Amniotic epithelial cell (primary cell): ENCODE measurements at regions not wholly inside any gene's neighbourhood (a gene's known extent, or its start where the extent isn't known, plus 50 kb on each side); places are given as distances from the start of the nearest gene placed in this dataset.
"Not testable (repeated sequence)": the region's sequence is repeated elsewhere in the genome, so short reads cannot be mapped to it uniquely, and the experiment has no call there.

ENCODE experiments used
- DNase-seq: peaks from one replicate; pipeline ENCODE4 v3.0.0-alpha.2; 2010; ENCODE audit warnings: low read depth

DNA sequence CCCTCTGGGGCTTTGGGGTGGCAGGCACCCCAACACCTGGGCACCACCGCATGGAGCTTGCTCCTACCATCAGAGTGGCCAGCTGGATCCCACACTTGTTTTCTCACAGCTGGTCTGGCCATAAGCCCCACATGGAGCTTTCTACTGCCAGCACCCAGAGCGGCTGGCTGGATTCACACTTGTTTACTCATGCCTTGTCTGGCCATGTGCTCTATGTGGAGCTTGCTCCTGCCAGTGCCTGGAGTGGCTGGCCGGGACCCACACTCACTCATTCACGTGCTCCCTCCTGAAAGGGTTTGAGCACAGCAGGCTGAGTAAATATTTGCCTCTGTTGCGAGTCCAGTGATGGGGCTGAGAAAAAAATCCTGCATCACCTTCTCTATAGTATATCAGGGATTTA is 487.0 kb downstream of the CD109 start:
- DNase-seq: no peak

DNA sequence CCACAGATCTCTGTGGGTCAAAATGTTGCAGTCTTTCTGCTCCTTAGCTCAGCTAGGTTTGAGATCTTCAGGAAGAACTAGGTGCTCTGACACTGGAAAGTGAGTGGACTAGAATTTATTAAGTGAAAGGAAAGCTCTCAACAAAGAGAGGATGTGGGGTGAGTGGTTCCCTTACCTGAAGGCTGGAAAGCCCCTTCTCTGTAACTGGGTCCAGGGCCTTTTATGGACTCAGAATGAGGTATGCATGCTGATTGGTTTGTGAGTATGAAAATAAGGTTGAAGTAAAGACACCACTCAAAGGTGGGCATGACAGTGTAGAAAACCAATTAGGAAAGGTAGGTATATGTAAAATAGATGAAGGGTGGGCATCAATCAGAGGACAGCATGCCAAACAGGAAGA is 485.5 kb downstream of the CD109 start:
- no peak for DNase-seq

DNA sequence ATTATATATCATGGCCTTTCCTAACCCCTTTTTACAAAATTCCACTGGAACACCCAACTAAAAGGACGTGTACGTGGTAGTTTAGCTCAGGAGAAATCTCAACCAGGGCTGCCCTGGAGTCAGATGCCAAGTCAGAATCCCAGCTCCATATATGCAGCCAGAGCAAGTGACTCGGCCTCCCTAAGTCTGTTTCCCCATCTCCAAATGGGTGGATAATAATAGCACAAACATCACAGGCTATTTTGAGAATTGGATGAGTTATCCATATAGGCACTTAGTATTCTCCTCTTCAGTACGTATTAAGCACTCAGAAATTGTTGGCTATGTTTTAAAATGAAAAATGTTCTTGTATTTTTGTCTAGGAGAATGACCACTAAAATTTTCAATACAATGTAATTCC is 481.5 kb downstream of the CD109 start:
- no peak for DNase-seq

DNA sequence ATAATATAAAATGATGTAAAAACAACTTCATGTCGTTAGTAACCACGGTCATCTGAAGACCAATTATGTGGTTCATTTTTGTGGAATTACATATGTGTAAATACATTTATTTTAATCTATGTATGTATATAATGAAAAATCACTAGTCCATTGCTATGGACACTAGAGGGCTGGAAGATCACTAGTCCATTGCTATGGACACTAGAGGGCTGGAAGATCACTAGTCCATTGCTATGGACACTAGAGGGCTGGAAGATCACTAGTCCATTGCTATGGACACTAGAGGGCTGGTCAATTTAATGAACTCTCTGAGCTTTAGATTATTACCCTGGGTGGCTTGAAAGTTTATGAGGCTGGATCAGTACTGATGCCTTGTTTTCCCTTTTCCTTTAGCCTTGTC is 474.5 kb downstream of the CD109 start:
- DNase-seq: not testable (repeated sequence)

DNA sequence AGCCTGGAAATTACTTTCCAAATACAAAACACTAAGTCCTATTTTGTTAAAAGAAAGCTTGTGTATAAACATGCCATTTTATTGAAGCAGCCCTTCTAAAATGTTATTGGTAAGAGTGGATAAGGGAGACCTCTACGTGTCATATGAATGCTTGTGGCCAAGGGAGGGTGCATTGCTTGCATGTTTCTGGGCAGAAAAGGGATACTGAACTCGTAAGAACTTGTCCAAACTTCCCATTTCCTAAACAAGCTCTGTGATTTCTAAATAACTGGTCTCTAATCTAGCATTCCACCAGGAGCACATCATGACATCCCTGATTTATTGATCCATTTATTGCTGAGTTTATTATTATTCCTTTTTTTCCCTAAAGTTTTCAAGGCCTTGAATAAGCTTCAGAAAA is 474.1 kb downstream of the CD109 start:
- DNase-seq: peak; percentile 93

DNA sequence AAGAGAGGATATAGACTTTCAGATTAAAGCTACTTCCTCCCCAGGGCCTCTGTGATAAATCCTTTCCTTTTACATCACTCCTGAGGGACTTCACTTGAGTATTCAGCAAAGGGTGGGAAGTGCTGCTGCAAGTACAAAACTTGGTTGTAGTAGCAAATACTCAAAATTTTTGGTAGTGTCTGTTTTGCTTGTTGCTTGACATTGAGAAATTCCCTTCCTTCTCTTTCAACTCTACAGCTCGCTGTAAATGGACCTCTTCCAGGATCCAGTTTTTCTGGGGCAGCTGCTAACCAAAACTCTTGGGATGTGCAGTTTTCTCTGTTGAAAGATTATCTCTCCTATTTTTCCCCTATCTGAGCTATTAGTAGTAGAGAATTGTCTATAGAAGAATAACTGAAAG is 472.0 kb downstream of the CD109 start:
- DNase-seq: peak; percentile 1

DNA sequence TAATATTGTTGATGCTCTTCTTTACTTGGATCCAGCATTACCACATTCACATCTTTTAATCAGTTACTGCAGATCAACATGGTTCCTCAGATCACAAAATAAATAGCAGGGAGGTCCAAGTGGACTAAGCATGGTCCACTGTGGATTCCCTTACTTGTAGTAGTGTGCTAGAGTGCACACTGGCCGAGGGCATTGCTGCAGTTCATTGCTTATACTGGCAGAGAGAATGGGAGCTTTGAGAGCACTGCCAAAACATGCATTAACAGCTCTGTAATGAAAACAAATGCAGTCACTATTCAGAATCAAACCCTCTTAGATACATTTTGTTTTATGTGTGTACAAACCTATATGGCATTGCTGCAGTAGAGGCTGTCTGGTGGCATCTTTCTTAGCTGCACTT is 471.5 kb downstream of the CD109 start:
- DNase-seq: no peak

DNA sequence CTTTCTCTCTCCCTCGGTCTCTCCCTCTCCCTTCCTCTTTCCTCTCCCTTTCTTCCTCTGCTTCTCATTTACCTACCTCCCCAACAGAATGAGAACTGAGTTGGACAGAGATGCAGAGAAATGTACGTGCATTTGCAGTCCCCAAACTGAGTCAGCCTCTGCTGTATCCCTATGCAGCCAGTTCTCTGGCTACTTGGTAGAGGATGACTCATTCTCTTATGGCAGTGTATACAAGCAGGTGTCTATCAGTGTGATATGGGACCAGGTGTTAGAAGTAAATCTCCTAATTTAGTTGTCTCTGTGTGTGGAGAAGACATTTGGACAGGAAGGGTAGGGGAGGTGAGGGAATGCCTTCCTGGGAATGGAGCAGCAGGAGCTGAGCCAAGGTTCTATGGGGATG is 470.8 kb downstream of the CD109 start:
- DNase-seq: peak; percentile 4

DNA sequence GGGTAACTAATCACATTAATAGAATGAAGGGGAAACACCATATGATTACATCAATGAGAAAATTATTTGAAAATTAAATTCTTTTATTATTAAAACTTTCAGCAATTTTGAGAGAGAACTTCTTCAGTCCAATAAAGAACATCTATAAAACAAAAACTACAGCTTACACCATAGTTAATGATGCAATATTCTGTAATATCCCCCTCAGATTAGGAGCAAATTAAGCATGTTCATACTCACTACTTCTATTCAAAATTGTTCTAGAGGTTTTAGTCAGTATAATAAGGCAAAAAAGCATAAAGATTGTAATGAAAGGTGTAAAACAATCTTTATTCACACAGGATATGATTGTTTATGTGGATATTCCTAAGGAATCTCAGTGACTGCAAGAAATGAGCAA is 465.4 kb downstream of the CD109 start:
- no peak for DNase-seq

DNA sequence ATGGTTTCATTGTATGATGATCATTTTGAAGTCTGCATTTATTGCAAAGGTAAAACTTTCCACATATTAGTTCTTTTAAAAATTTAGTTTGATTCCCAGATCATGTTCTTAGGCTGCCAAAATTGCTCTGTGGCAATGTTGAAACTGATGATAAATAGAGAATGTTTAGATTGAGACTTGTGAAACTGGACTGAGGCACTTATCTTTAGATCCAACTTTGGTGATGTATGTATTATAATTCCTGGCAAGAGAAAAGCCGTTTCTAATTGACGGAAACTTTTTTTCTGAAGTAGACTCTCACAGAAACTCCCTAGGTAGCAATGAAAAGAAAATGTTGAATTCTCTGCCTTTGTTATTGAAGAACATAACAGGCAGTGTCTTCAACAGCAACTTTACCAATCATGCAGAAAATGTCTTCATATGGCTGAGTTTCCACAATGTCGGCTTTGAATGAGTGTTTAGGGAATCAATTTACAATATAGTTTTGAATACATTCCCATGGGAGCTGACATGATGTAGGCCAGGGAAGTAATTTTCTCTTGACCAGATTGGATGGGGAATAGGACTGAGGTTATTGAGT is 456.2 kb downstream of the CD109 start:
- DNase-seq: no peak

DNA sequence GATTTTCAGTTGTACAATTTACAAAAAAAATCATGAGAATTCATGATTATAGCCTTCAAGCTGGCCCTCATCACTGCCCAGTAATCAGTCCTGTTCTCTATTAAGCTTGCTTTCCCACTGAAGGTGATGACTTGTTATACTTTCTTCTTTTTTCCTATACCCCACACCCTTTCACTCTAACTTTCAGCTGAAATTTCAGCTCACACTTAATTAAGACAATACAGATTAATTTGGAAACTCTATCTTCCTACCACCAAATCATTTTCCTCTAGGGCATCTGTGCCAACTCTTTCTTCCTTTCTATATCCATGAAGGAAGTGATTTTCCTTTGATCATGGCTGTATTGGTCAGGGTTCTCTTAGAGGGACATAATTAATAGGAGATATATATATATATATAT is 449.9 kb downstream of the CD109 start:
- no peak for DNase-seq

DNA sequence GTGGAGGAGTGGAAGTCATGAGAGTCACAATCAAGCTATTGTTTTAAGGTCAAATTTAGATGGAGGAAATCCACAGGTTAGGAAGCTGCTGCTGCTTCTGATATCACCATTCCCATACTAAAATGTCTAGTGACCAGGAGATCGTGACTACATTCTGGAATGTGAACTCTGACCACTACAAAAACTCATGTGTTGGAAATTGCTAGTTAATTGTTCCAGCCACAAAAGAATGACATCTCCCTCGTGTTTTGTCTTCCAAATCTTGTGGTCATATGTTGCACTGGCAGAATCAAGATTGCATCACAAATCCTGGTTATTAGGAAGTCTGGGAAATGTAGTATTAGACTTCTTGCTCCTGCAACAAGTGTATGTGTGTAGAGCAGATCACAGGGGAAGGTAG is 441.9 kb downstream of the CD109 start:
- DNase-seq: peak; percentile 59

DNA sequence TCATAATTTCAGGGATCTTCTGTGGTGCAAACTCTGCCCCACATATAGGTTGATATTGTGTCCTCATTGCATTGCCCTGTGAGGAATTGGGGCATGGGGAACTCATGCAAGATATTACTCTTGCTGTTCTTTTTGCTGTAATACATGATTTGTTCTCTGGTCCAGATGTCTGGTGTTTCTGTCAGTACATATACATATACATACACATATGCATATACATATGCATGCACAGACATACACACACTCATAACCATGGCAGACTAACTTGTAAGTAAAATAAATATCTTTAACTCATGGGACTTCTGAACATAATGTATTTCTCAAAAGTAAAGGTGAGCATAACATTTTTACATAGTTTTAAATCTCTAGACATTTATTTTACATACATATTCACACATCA is 438.3 kb downstream of the CD109 start:
- DNase-seq: no peak

DNA sequence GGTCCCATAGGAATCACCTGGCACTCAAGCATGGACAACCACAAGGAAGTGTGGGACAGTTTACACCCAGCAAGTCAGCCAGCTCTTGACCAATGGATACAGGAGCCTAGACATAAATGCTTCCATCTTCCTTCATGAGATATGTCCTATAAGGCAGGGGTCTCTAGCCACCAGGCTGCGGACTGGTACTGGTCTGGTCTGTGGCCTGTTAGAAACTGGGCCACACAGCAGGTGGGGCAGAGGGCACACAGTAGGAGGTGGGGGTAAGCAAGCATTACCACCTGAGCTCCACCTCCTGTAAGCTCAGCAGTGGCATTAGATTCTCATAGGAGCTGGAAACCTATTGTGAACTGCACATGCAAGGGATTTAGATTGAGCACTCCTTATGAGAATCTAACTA is 437.1 kb downstream of the CD109 start:
- no peak for DNase-seq

DNA sequence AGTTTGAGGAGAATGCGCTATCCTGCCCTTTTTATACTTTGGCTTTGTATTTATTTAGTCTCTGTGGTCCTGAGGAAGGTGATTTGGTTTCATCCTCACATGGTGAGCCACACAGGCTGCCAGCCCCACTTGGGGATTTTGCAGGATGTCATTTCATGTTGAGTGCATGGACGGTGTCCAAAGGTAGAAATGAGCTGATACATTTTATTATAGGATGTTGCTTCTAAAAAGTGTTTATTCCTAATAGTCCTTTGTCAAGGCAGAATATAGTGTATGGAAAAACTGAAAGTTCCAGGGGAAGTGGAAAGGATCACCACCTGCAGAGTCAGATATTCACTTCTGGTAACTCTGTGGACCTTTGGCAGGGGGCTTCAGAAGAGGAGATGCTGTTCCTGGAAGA is 434.6 kb downstream of the CD109 start:
- DNase-seq: no peak

DNA sequence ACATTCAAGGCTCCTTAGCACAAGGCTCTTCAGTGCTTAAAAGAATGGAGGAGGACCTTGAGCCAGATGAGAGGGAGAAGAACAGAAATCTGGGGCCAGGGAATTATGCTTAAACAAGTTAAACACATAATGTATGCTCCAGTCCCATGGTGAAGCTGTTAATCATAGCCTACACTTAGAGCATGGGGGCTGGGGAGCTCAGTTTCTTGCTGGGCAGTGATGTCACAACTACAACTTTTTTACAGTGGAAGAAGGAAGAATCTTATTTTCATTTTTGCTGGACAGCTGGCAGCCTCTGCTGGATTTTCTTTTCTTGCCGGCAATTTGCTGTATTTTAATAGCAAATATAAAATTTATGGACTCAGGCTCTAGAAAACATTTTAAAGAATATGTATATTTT is 432.5 kb downstream of the CD109 start:
- DNase-seq: peak; percentile 23

DNA sequence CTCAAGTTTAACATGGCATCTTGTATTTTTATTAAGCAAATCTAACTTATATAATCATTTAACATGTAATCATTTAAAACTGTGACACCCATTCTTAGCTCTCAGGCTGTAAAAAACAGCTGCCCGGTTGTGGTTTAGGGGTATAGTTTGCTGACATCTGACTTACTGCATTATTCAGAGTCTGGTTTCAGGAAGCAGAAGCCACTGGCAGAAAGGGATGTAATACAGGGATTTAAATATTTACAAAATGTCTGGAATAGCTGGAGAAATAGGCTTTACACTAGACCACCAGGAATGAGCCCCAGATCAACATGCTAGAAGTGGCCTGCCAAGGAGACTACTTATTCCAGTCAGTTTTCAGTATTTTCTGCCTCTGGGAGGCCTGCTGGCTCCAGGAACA is 421.1 kb downstream of the CD109 start:
- peak; percentile 40 for DNase-seq

DNA sequence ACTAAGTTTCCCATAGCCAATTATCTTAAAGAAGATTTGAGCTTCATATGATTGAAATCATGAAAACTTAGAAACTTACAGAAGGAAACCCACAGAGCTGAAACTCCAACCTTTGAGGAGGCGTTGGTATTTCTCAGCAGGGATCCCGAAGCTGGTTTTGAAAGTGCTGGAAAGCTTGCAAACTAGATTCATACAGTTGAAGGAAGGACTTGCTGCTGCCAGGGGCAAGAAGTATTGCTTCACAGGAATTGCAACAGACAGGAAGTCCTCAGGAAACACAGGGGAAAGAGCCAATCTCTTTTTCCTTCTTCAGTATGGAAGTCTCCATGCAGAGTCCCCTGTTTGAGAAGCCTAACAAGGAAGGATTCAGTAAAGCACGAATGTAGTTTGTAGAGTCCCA is 419.7 kb downstream of the CD109 start:
- peak; percentile 64 for DNase-seq

DNA sequence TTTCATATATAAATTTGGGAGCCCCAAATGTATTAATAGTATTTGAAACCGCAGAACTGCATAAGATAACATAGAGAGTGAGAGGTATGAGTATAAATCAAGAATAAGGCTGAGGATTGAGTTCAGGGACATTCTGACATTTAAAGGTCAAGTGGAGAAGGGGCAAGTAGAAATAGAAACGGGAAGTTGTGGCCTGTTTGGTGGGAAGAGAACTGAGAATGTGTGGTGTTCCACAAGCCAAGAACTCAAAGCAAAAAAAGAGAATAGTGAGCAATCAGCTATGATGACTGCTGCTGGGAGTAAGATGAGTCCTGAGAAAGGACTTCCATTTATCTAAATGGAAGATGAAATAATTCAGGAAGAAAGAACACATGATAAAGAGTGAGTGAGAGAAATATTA is 418.4 kb downstream of the CD109 start:
- peak; percentile 82 for DNase-seq

DNA sequence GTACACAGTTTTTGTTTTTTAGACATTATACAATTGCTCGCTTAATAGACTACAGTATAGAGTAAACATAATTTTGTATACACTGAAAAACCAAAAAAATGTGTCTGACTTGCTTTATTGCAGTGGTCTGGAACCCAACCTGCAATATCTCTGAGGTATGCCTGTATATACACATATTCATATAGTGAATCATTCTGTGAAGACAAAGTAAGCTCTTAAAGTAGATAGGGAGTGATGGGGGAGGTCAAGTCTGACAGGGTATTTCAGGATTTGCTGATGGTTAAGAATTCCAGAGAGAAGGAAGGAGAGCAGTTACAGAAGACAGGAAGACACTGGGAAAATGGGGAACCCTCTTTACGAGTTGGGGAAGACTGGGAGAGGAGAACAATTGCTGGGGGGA is 417.9 kb downstream of the CD109 start:
- peak; percentile 90 for DNase-seq

DNA sequence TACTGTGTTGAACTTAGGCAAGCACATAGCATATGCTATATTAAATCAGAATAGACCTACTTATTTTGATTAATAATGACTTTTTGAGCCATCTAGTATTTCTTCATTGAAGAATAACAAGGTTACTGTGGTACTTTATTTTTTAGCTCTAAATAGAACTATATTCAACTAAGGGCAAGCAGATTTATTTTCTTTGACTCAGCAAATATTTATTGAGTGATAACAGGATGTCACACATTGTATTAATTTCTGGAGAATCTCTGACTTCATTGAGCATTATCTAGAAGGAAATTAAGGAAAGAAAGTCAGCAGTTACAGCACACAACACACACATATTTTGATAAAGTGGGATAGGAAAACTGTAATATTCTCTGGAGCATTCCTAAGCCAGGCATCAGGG is 407.4 kb downstream of the CD109 start:
- DNase-seq: no peak

DNA sequence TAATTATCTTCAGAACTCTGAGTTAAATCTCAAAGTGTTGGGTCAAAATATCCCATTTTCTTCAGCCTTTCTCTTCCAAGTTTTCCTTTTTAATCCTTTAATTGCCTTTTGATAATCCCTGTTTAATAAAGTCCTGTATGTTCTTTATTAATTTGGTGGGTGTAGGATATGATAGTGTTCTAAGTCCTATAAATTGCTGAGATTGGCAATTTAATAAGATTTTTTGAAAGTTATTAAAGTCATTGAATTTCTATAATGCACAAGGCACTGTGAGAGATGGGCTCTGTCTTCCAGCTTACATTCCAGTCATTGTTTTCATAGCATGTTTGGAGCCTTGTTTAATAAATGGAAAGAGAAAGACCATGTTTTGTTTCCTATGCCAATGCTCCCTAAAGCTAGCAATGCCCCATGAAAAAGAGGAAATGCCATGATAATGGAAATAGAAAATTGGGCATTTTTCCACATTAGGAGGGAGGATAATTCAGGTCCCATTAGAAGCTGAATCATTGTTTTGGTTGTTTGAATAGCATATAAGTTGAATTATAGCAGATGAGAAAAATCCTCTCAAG is 404.8 kb downstream of the CD109 start:
- DNase-seq: no peak

DNA sequence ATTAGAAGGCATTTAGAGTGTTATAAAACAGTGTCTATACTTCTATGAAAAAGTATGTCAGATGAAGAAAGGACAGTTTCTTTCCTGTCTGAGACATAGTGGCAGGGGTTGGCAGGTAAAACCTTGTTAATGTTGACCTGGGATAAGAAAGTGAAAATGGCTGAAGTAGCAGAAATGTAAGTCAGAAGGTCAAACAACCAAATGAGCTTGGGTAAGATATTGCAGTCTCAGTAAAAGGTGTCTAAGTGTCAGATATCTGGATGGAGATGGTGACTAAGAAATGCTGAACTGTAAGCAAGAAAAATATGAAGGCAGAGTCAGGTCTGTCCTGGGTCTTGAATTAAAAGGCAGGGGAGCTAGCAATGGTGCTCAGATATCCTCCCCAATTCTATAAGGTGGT is 400.3 kb downstream of the CD109 start:
- DNase-seq: no peak

DNA sequence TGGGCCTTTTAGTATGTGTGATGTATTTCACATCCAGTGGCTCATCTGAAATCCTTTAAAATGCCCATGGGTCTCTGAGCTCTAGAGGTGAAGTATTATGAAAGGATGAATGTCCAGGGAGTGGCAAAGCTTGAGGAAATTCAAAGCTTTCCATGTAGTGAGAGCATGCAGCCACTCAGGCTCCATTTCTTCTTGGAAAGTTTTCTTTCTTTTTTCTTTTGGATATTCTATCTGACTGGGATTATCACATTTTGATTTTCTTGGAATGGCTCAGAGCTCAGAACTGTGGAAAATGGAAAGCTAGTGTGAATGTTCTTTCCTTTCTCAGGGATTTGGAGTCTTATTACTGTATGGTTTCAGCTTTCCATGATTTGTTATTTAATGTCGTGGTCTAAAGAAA is 397.4 kb downstream of the CD109 start:
- DNase-seq: no peak

DNA sequence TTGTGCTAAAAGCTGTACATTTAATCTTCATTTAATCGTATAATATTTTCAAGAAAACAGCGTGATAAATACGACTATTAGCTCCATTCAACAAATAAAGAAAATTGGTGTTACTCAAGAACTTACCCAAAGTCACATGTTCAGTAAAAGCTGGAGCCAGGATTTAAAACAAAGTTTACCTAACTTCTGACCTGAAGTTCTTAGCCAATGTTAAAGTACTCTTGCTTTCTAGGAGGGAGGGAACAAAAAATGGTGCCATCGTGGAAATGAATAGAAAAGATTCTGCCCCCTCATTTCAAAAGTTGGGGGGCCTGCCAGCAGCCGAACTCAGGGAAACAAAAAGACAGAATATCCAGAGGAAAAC is 395.8 kb downstream of the CD109 start:
- no peak for DNase-seq
